GM19467 (cell line): ENCODE measurements at regions not wholly inside any gene's neighbourhood (a gene's known extent, or its start where the extent isn't known, plus 50 kb on each side); places are given as distances from the start of the nearest gene placed in this dataset.

Experiments
- ATAC-seq: cut with Tn5 transposase; IDR thresholded peaks from one replicate; pipeline ENCODE4 v1.9.1; 2021; ENCODE audit warnings: mild to moderate bottlenecking, moderate library complexity; ENCODE audit not compliant: unreplicated experiment

- ATAC-seq: no peak
These were observed 543.0 kb upstream of the KCNMB2 start for GRCh38 chr3:177992993-177993970.

- ATAC-seq: no peak
These were observed 541.3 kb upstream of the KCNMB2 start for GRCh38 chr3:177994976-177995375.

- ATAC-seq: no peak
These were observed 540.7 kb upstream of the KCNMB2 start for GRCh38 chr3:177995381-177996085.

GRCh38 chr3:178001670-178002101 is 534.5 kb upstream of the KCNMB2 start:
- ATAC-seq: peak; percentile 83

GRCh38 chr3:178002113-178002512 is 534.1 kb upstream of the KCNMB2 start:
- ATAC-seq: no peak

GRCh38 chr3:178003756-178004155 is 532.5 kb upstream of the KCNMB2 start:
- ATAC-seq: no peak

- ATAC-seq: no peak
These were observed 530.3 kb upstream of the KCNMB2 start for GRCh38 chr3:178005961-178006360.

- no peak for ATAC-seq
These were observed 525.9 kb upstream of the KCNMB2 start for GRCh38 chr3:178010306-178010705.

- no peak for ATAC-seq
These were observed 516.6 kb upstream of the KCNMB2 start for GRCh38 chr3:178019645-178020044.

GRCh38 chr3:178022599-178022998 is 513.6 kb upstream of the KCNMB2 start:
- no peak for ATAC-seq

- ATAC-seq: no peak
These were observed 507.3 kb upstream of the KCNMB2 start for GRCh38 chr3:178028933-178029332.

GRCh38 chr3:178036451-178037144 is 499.6 kb upstream of the KCNMB2 start:
- no peak for ATAC-seq

GRCh38 chr3:178041931-178042330 is 494.3 kb upstream of the KCNMB2 start:
- no peak for ATAC-seq

GRCh38 chr3:178042376-178042775 is 493.9 kb upstream of the KCNMB2 start:
- no peak for ATAC-seq

- no peak for ATAC-seq
These were observed 493.2 kb upstream of the KCNMB2 start for GRCh38 chr3:178043084-178043483.

GRCh38 chr3:178044320-178044719 is 491.9 kb upstream of the KCNMB2 start:
- no peak for ATAC-seq

- no peak for ATAC-seq
These were observed 488.7 kb upstream of the KCNMB2 start for GRCh38 chr3:178047496-178047895.

GRCh38 chr3:178048768-178049167 is 487.5 kb upstream of the KCNMB2 start:
- no peak for ATAC-seq

- ATAC-seq: no peak
These were observed 481.8 kb upstream of the KCNMB2 start for GRCh38 chr3:178054471-178054870.

- no peak for ATAC-seq
These were observed 480.3 kb upstream of the KCNMB2 start for GRCh38 chr3:178055939-178056338.

- ATAC-seq: no peak
These were observed 479.4 kb upstream of the KCNMB2 start for GRCh38 chr3:178056868-178057267.
